ENCODE measurements at regions not wholly inside any gene's neighbourhood (a gene's known extent, or its start where the extent isn't known, plus 50 kb on each side); places are given as distances from the start of the nearest gene placed in this dataset.

- Histone ChIP-seq H4K20me1 (ENCODE audit: insufficient read depth, low read length) (no peaks in the 10 kb centered on the region), H3K9ac (ENCODE audit: low read length) (no peak overlapping the region), H3K27me3 (ENCODE audit: insufficient read depth, low read length) (no peaks in the 10 kb centered on the region), H3K36me3 (ENCODE audit: insufficient read depth, low read length) (no peaks in the 10 kb centered on the region), H3K4me1 (ENCODE audit: insufficient read depth, low read length) (no peaks in the 10 kb centered on the region), H3K4me3 (ENCODE audit: insufficient read depth, low read depth, low read length) (no peak overlapping the region), H3K4me2 (ENCODE audit: low read length) (no peak overlapping the region), H3K27ac (ENCODE audit: low read depth, low read length) (no peak overlapping the region), H3K9me3 (ENCODE audit: insufficient read depth, low read depth, low read length) (no peaks in the 10 kb centered on the region), H3K79me2 (ENCODE audit: insufficient read depth, low read length) (no peaks in the 10 kb centered on the region), H2AFZ (ENCODE audit: low read depth, low read length) (no peak overlapping the region)
- peaks cover 2% of the 10 kb centered on the region for H3K9me3 Mint-ChIP-seq (ENCODE audit: unreplicated experiment)
- no peak for TF ChIP-seq EZH2 (IDR thresholded peaks at IDR 0.05; ENCODE audit: insufficient read depth, low read length)
- TF ChIP-seq, protein P1, sequence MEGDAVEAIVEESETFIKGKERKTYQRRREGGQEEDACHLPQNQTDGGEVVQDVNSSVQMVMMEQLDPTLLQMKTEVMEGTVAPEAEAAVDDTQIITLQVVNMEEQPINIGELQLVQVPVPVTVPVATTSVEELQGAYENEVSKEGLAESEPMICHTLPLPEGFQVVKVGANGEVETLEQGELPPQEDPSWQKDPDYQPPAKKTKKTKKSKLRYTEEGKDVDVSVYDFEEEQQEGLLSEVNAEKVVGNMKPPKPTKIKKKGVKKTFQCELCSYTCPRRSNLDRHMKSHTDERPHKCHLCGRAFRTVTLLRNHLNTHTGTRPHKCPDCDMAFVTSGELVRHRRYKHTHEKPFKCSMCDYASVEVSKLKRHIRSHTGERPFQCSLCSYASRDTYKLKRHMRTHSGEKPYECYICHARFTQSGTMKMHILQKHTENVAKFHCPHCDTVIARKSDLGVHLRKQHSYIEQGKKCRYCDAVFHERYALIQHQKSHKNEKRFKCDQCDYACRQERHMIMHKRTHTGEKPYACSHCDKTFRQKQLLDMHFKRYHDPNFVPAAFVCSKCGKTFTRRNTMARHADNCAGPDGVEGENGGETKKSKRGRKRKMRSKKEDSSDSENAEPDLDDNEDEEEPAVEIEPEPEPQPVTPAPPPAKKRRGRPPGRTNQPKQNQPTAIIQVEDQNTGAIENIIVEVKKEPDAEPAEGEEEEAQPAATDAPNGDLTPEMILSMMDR (IDR thresholded peaks at IDR 0.05; ENCODE audit: insufficient read depth, low read depth, low read length) = no peak
- H3K4me3 Mint-ChIP-seq (ENCODE audit: unreplicated experiment) = no peak overlapping the region
- FAIRE-seq (no peak), DNase-seq (ENCODE audit: low read depth) (no peak)
- H3K27me3 Mint-ChIP-seq (ENCODE audit: low read depth, unreplicated experiment) = peaks cover 41% of the 10 kb centered on the region
- H3K4me1 Mint-ChIP-seq (ENCODE audit: low read depth, unreplicated experiment) = peaks cover 9% of the 10 kb centered on the region
- H3K36me3 Mint-ChIP-seq (ENCODE audit: low read depth, unreplicated experiment) = no peaks in the 10 kb centered on the region
- H3K27ac Mint-ChIP-seq (ENCODE audit: unreplicated experiment) = no peak overlapping the region
Measured at GRCh38 chr17:34717092-34717491, 137.7 kb downstream of the TMEM132E start.

DNA sequence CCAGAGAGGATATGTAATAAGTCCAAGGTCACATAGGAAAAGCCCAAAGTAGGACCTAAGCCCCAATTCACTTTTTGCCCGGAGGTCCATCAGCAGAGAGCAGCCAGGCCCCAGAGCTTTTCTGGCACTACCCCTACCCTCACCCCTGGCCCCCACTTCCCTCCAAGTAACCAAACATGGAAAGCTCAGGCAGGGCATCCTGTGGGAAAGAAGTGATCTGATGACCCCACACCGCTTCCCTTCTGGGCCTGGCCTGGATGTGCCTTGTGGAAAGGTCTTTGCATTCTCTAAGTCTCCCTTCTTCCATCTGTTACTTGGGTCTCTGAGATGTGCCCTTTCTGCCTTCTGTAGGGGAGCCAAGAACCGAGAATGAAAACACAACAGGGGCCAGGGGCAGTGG, 136.9 kb downstream of the TMEM132E start:
- no peak overlapping the region for H3K27ac Mint-ChIP-seq (ENCODE audit: unreplicated experiment)
- Histone ChIP-seq H3K36me3 (ENCODE audit: insufficient read depth, low read length) (no peaks in the 10 kb centered on the region), H3K9ac (ENCODE audit: low read length) (no peak overlapping the region), H3K27ac (ENCODE audit: low read depth, low read length) (no peak overlapping the region), H3K4me2 (ENCODE audit: low read length) (no peak overlapping the region), H3K27me3 (ENCODE audit: insufficient read depth, low read length) (no peaks in the 10 kb centered on the region), H3K79me2 (ENCODE audit: insufficient read depth, low read length) (no peaks in the 10 kb centered on the region), H3K4me3 (ENCODE audit: insufficient read depth, low read depth, low read length) (no peak overlapping the region), H4K20me1 (ENCODE audit: insufficient read depth, low read length) (no peaks in the 10 kb centered on the region), H3K4me1 (ENCODE audit: insufficient read depth, low read length) (no peaks in the 10 kb centered on the region), H3K9me3 (ENCODE audit: insufficient read depth, low read depth, low read length) (no peaks in the 10 kb centered on the region), H2AFZ (ENCODE audit: low read depth, low read length) (no peak overlapping the region)
- H3K4me1 Mint-ChIP-seq (ENCODE audit: low read depth, unreplicated experiment) = peaks cover 9% of the 10 kb centered on the region
- no peaks in the 10 kb centered on the region for H3K36me3 Mint-ChIP-seq (ENCODE audit: low read depth, unreplicated experiment)
- H3K9me3 Mint-ChIP-seq (ENCODE audit: unreplicated experiment) = peaks cover 2% of the 10 kb centered on the region
- no peak overlapping the region for H3K4me3 Mint-ChIP-seq (ENCODE audit: unreplicated experiment)
- FAIRE-seq (no peak), DNase-seq (ENCODE audit: low read depth) (no peak)
- H3K27me3 Mint-ChIP-seq (ENCODE audit: low read depth, unreplicated experiment) = peaks cover 42% of the 10 kb centered on the region
- TF ChIP-seq, protein P1 (IDR thresholded peaks at IDR 0.05; ENCODE audit: insufficient read depth, low read depth, low read length) = no peak
- no peak for TF ChIP-seq EZH2 (IDR thresholded peaks at IDR 0.05; ENCODE audit: insufficient read depth, low read length)

- Histone ChIP-seq H2AFZ (ENCODE audit: low read depth, low read length) (no peak overlapping the region), H3K27me3 (ENCODE audit: insufficient read depth, low read length) (no peaks in the 10 kb centered on the region), H3K36me3 (ENCODE audit: insufficient read depth, low read length) (no peaks in the 10 kb centered on the region), H3K4me1 (ENCODE audit: insufficient read depth, low read length) (no peaks in the 10 kb centered on the region), H3K27ac (ENCODE audit: low read depth, low read length) (no peak overlapping the region), H3K4me3 (ENCODE audit: insufficient read depth, low read depth, low read length) (no peak overlapping the region), H3K79me2 (ENCODE audit: insufficient read depth, low read length) (no peaks in the 10 kb centered on the region), H3K4me2 (ENCODE audit: low read length) (no peak overlapping the region), H3K9me3 (ENCODE audit: insufficient read depth, low read depth, low read length) (no peaks in the 10 kb centered on the region), H3K9ac (ENCODE audit: low read length) (no peak overlapping the region), H4K20me1 (ENCODE audit: insufficient read depth, low read length) (no peaks in the 10 kb centered on the region)
- Mint-ChIP-seq H3K27me3 (ENCODE audit: low read depth, unreplicated experiment) (peaks cover 47% of the 10 kb centered on the region), H3K4me1 (ENCODE audit: low read depth, unreplicated experiment) (peaks cover 5% of the 10 kb centered on the region), H3K9me3 (ENCODE audit: unreplicated experiment) (peaks cover 2% of the 10 kb centered on the region), H3K36me3 (ENCODE audit: low read depth, unreplicated experiment) (no peaks in the 10 kb centered on the region), H3K4me3 (ENCODE audit: unreplicated experiment) (no peak overlapping the region), H3K27ac (ENCODE audit: unreplicated experiment) (no peak overlapping the region)
- DNase-seq (ENCODE audit: low read depth) (no peak), FAIRE-seq (no peak)
- TF ChIP-seq EZH2 (IDR thresholded peaks at IDR 0.05; ENCODE audit: insufficient read depth, low read length) = no peak
- TF ChIP-seq, protein P1 (IDR thresholded peaks at IDR 0.05; ENCODE audit: insufficient read depth, low read depth, low read length) = no peak
Measured at GRCh38 chr17:34715504-34715903, 136.1 kb downstream of the TMEM132E start.
